ENCODE measurements at regions not wholly inside any gene's neighbourhood (a gene's known extent, or its start where the extent isn't known, plus 50 kb on each side); places are given as distances from the start of the nearest gene placed in this dataset.

GRCh38 chr5:175813943-175814630, 57.3 kb upstream of the CPLX2 start:
- Mint-ChIP-seq H3K27ac (no peak overlapping the region), H3K27me3 (ENCODE audit: low read depth in 3 of 3) (peaks cover 0 to 12% (median 4%) of the 10 kb centered on the region in 3 donors), H3K9me3 (no peaks in the 10 kb centered on the region), H3K4me3 (no peak overlapping the region), H3K4me1 (no peaks in the 10 kb centered on the region), H3K36me3 (no peaks in the 10 kb centered on the region)
- DNase-seq: no peak

- DNase-seq: no peak
- Mint-ChIP-seq H3K36me3 (no peaks in the 10 kb centered on the region), H3K4me1 (no peaks in the 10 kb centered on the region), H3K27ac (no peak overlapping the region), H3K27me3 (ENCODE audit: low read depth in 3 of 3) (peaks cover 0 to 12% (median 4%) of the 10 kb centered on the region in 3 donors), H3K9me3 (no peaks in the 10 kb centered on the region), H3K4me3 (no peak overlapping the region)
Measured at GRCh38 chr5:175814691-175815090, 56.7 kb upstream of the CPLX2 start.

GRCh38 chr5:175815126-175815913, 56.1 kb upstream of the CPLX2 start:
- DNase-seq: no peak
- H3K9me3 Mint-ChIP-seq: no peaks in the 10 kb centered on the region
- no peak overlapping the region for H3K27ac Mint-ChIP-seq
- no peak overlapping the region for H3K4me3 Mint-ChIP-seq
- no peaks in the 10 kb centered on the region for H3K36me3 Mint-ChIP-seq
- H3K27me3 Mint-ChIP-seq (ENCODE audit: low read depth in 3 of 3): peaks cover 0 to 15% (median 4%) of the 10 kb centered on the region in 3 donors
- H3K4me1 Mint-ChIP-seq: no peaks in the 10 kb centered on the region

GRCh38 chr5:175816348-175816747, 55.0 kb upstream of the CPLX2 start:
- Mint-ChIP-seq H3K36me3 (no peaks in the 10 kb centered on the region), H3K4me3 (no peak overlapping the region), H3K4me1 (no peaks in the 10 kb centered on the region), H3K27me3 (ENCODE audit: low read depth in 3 of 3) (peaks cover 0 to 15% (median 5%) of the 10 kb centered on the region in 3 donors), H3K27ac (no peak overlapping the region), H3K9me3 (no peaks in the 10 kb centered on the region)
- DNase-seq: no peak

GRCh38 chr5:175819090-175819425, 52.3 kb upstream of the CPLX2 start:
- Mint-ChIP-seq H3K36me3 (no peaks in the 10 kb centered on the region), H3K27ac (no peak overlapping the region), H3K4me3 (no peak overlapping the region), H3K27me3 (ENCODE audit: low read depth in 3 of 3) (peaks cover 0 to 13% (median 5%) of the 10 kb centered on the region in 3 donors), H3K9me3 (no peaks in the 10 kb centered on the region), H3K4me1 (no peaks in the 10 kb centered on the region)
- DNase-seq: no peak

GRCh38 chr5:175820230-175820629, 51.1 kb upstream of the CPLX2 start:
- H3K36me3 Mint-ChIP-seq: no peaks in the 10 kb centered on the region
- no peaks in the 10 kb centered on the region for H3K9me3 Mint-ChIP-seq
- peaks cover 2 to 12% (median 5%) of the 10 kb centered on the region in 3 donors for H3K27me3 Mint-ChIP-seq (ENCODE audit: low read depth in 3 of 3)
- no peaks in the 10 kb centered on the region for H3K4me1 Mint-ChIP-seq
- no peak overlapping the region for H3K4me3 Mint-ChIP-seq
- DNase-seq: no peak
- H3K27ac Mint-ChIP-seq: no peak overlapping the region

Measured in immature natural killer cell (primary cell).